Loucy (cell line): ENCODE measurements at regions not wholly inside any gene's neighbourhood (a gene's known extent, or its start where the extent isn't known, plus 50 kb on each side); places are given as distances from the start of the nearest gene placed in this dataset.

Source experiments
- EZH2phosphoT487 ChIP-seq: fragments of 200-600 bp; IDR thresholded peaks from 2 replicates; pipeline ENCODE4 v1.6.1; 2018; ENCODE audit warnings: antibody characterized with exemption, mild to moderate bottlenecking, moderate library complexity, borderline replicate concordance
- TF ChIP-seq, protein P1 (sequence below): fragments of 200-600 bp; sonication (generic); conservative IDR thresholded peaks from 2 replicates; pipeline ENCODE4 v1.5.1; 2014; ENCODE audit warnings: mild to moderate bottlenecking, antibody characterized with exemption, low read length

DNA sequence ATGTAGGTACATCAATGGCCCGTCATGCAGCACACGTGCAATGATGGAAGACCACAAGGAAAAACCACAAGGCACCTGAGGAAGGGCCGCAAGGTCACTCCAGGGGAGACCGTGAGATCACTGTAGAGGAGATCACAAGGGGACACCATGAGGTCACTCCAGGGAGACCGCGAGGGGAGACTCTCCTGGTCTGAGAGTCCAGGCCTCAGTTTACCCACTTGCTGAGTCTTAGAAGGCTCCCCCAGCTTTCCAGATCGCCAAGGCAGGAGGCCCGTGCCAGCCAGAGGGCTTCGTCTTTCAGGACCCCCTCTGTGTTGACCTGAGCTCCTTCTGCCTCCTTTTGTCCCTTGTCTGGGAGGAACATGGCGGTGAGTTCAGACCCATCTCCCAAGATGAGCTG, 232.2 kb downstream of the ERMARD start:
- TF ChIP-seq, protein P1, sequence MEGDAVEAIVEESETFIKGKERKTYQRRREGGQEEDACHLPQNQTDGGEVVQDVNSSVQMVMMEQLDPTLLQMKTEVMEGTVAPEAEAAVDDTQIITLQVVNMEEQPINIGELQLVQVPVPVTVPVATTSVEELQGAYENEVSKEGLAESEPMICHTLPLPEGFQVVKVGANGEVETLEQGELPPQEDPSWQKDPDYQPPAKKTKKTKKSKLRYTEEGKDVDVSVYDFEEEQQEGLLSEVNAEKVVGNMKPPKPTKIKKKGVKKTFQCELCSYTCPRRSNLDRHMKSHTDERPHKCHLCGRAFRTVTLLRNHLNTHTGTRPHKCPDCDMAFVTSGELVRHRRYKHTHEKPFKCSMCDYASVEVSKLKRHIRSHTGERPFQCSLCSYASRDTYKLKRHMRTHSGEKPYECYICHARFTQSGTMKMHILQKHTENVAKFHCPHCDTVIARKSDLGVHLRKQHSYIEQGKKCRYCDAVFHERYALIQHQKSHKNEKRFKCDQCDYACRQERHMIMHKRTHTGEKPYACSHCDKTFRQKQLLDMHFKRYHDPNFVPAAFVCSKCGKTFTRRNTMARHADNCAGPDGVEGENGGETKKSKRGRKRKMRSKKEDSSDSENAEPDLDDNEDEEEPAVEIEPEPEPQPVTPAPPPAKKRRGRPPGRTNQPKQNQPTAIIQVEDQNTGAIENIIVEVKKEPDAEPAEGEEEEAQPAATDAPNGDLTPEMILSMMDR, result no peak
- no peak for TF ChIP-seq EZH2phosphoT487
